ENCODE measurements at regions not wholly inside any gene's neighbourhood (a gene's known extent, or its start where the extent isn't known, plus 50 kb on each side); places are given as distances from the start of the nearest gene placed in this dataset.

GRCh38 chr3:99013077-99013476 lies 111.6 kb upstream of the DCBLD2 start:
- TF ChIP-seq CTCF (IDR thresholded peaks at IDR 0.05) (peak in 1 of 6 experiments; percentile 26), POLR2A (IDR thresholded peaks at IDR 0.05) (no peak)
